Activated naive CD4-positive, alpha-beta T cell treated with anti-CD3 and anti-CD28 coated beads for 36 hours (primary cell): ENCODE measurements at regions not wholly inside any gene's neighbourhood (a gene's known extent, or its start where the extent isn't known, plus 50 kb on each side); places are given as distances from the start of the nearest gene placed in this dataset.
"Not testable (repeated sequence)": the region's sequence is repeated elsewhere in the genome, so short reads cannot be mapped to it uniquely, and the experiment has no call there.

Source experiments
- CTCF ChIA-PET: fragments of 350-600 bp; sonication (Branson Sonifier 250); formaldehyde crosslinking; loops from one replicate; lab custom pipeline; 2021; ENCODE audit warnings: antibody characterized with exemption; lab: Charles Lee
- DNase-seq: peaks from one replicate; pipeline ENCODE4 v3.0.0-alpha.2; 2020
- H3K27ac Mint-ChIP-seq: one replicate; pipeline ENCODE4 v1.8.0; 2021; ENCODE audit warnings: mild to moderate bottlenecking, mixed read lengths
- H3K27me3 Mint-ChIP-seq: one replicate; pipeline ENCODE4 v1.8.0; 2021; ENCODE audit warnings: low read depth, mixed read lengths
- H3K36me3 Mint-ChIP-seq: one replicate; pipeline ENCODE4 v1.8.0; 2021; ENCODE audit warnings: low read depth, mixed read lengths
- H3K4me1 Mint-ChIP-seq: one replicate; pipeline ENCODE4 v1.8.0; 2021; ENCODE audit warnings: low read depth, mixed read lengths
- H3K4me3 Mint-ChIP-seq: one replicate; pipeline ENCODE4 v1.8.0; 2021; ENCODE audit warnings: mild to moderate bottlenecking, moderate library complexity, mixed read lengths
- H3K9me3 Mint-ChIP-seq: one replicate; pipeline ENCODE4 v1.8.0; 2021; ENCODE audit warnings: mixed read lengths
- intact Hi-C: fragments of 100-400 bp; cut with micrococcal nuclease; formaldehyde crosslinking; loops from one replicate; pipeline ENCODE4 v1.15.1; 2023

- CTCF ChIA-PET, result interaction anchor here (0.7 to 1.9 kb wide), 10 partner anchors 25 to 170 kb away, joined by 3 to 7 read pairs (median 4); no protein-coding TSS in a partner anchor
- Mint-ChIP-seq H3K36me3 (no peaks in the 10 kb centered on the region), H3K27ac (no peak overlapping the region), H3K4me3 (no peak overlapping the region), H3K9me3 (no peaks in the 10 kb centered on the region), H3K4me1 (peaks cover 4% of the 10 kb centered on the region), H3K27me3 (peaks cover 17% of the 10 kb centered on the region)
- intact Hi-C loops, result loop anchor here (1.0 to 10.0 kb wide), 7 partner anchors 34 to 691 kb away; partner anchors contain the start of gene RMC1
- DNase-seq, result peak; percentile 35
Observed at GRCh38 chr18:22813648-22814328, 119.3 kb upstream of the RBBP8 start.

GRCh38 chr18:22814329-22814703, 118.8 kb upstream of the RBBP8 start:
- Mint-ChIP-seq H3K27me3 (peaks cover 17% of the 10 kb centered on the region), H3K4me1 (peaks cover 4% of the 10 kb centered on the region), H3K36me3 (no peaks in the 10 kb centered on the region), H3K27ac (no peak overlapping the region), H3K9me3 (no peaks in the 10 kb centered on the region), H3K4me3 (no peak overlapping the region)
- DNase-seq, result no peak
- intact Hi-C loops, result loop anchor here (5.0 to 10.0 kb wide), 5 partner anchors 33 to 690 kb away; partner anchors contain the start of gene RMC1
- CTCF ChIA-PET, result interaction anchor here (0.7 to 1.9 kb wide), 9 partner anchors 60 to 169 kb away, joined by 3 to 7 read pairs (median 4); no protein-coding TSS in a partner anchor

GRCh38 chr18:22816266-22817176, 116.6 kb upstream of the RBBP8 start:
- Mint-ChIP-seq H3K4me1 (peaks cover 4% of the 10 kb centered on the region), H3K27ac (no peak overlapping the region), H3K36me3 (no peaks in the 10 kb centered on the region), H3K27me3 (peaks cover 17% of the 10 kb centered on the region), H3K9me3 (no peaks in the 10 kb centered on the region), H3K4me3 (no peak overlapping the region)
- intact Hi-C loops, result loop anchor here (10.0 kb wide), 2 partner anchors 58 to 688 kb away; partner anchors contain the start of gene RMC1
- CTCF ChIA-PET, result interaction anchor here (0.6 to 1.3 kb wide), 2 partner anchors 14 to 460 kb away, joined by 3 to 5 read pairs; no protein-coding TSS in a partner anchor
- DNase-seq, result no peak

GRCh38 chr18:22817844-22818243, 115.3 kb upstream of the RBBP8 start:
- CTCF ChIA-PET, result interaction anchor here (1.6 kb wide), 1 partner anchor 21 kb away, joined by 4 read pairs; no protein-coding TSS in a partner anchor
- H3K27ac Mint-ChIP-seq, result no peak overlapping the region
- no peaks in the 10 kb centered on the region for H3K36me3 Mint-ChIP-seq
- H3K9me3 Mint-ChIP-seq, result no peaks in the 10 kb centered on the region
- DNase-seq, result no peak
- peaks cover 4% of the 10 kb centered on the region for H3K4me1 Mint-ChIP-seq
- H3K27me3 Mint-ChIP-seq, result peaks cover 7% of the 10 kb centered on the region
- H3K4me3 Mint-ChIP-seq, result no peak overlapping the region
- intact Hi-C loops, result loop anchor here (10.0 kb wide), 2 partner anchors 57 to 687 kb away; partner anchors contain the start of gene RMC1

- intact Hi-C loops, result loop anchor here (10.0 kb wide), 1 partner anchor 413 kb away; no protein-coding TSS in a partner anchor
Observed at GRCh38 chr18:22822024-22822423, 111.1 kb upstream of the RBBP8 start.

GRCh38 chr18:22822841-22823508, 110.2 kb upstream of the RBBP8 start:
- Mint-ChIP-seq H3K27ac (no peak overlapping the region), H3K27me3 (peaks cover 3% of the 10 kb centered on the region), H3K36me3 (no peaks in the 10 kb centered on the region), H3K4me3 (no peak overlapping the region), H3K4me1 (peaks cover 3% of the 10 kb centered on the region), H3K9me3 (no peaks in the 10 kb centered on the region)
- CTCF ChIA-PET, result interaction anchor here (0.6 to 1.1 kb wide), 2 partner anchors 40 to 160 kb away, joined by 3 read pairs; no protein-coding TSS in a partner anchor
- intact Hi-C loops, result loop anchor here (10.0 kb wide), 1 partner anchor 412 kb away; no protein-coding TSS in a partner anchor
- DNase-seq, result no peak

More at GRCh38 chr18:22822024-22822423, 111.1 kb upstream of the RBBP8 start:
- H3K27me3 Mint-ChIP-seq, result no peaks in the 10 kb centered on the region
- no peaks in the 10 kb centered on the region for H3K36me3 Mint-ChIP-seq
- H3K27ac Mint-ChIP-seq, result no peak overlapping the region
- H3K4me1 Mint-ChIP-seq, result no peaks in the 10 kb centered on the region
- no peak overlapping the region for H3K4me3 Mint-ChIP-seq
- no peak for DNase-seq
- CTCF ChIA-PET, result interaction anchor here (2.1 kb wide), 1 partner anchor 17 kb away, joined by 5 read pairs; no protein-coding TSS in a partner anchor
- no peaks in the 10 kb centered on the region for H3K9me3 Mint-ChIP-seq

- intact Hi-C loops, result loop anchor here (10.0 kb wide), 1 partner anchor 408 kb away; no protein-coding TSS in a partner anchor
- no peak for DNase-seq
- Mint-ChIP-seq H3K4me3 (no peak overlapping the region), H3K36me3 (no peaks in the 10 kb centered on the region), H3K27me3 (peaks cover 12% of the 10 kb centered on the region), H3K27ac (no peak overlapping the region), H3K4me1 (peaks cover 16% of the 10 kb centered on the region), H3K9me3 (no peaks in the 10 kb centered on the region)
- CTCF ChIA-PET, result no interaction called here
Observed at GRCh38 chr18:22826726-22827125, 106.4 kb upstream of the RBBP8 start.

- no peaks in the 10 kb centered on the region for H3K9me3 Mint-ChIP-seq
- peaks cover 17% of the 10 kb centered on the region for H3K4me1 Mint-ChIP-seq
- H3K36me3 Mint-ChIP-seq, result no peaks in the 10 kb centered on the region
- H3K4me3 Mint-ChIP-seq, result no peak overlapping the region
- peaks cover 13% of the 10 kb centered on the region for H3K27me3 Mint-ChIP-seq
- no peak for DNase-seq
- intact Hi-C loops, result loop anchor here (10.0 kb wide), 1 partner anchor 408 kb away; no protein-coding TSS in a partner anchor
- H3K27ac Mint-ChIP-seq, result no peak overlapping the region
- CTCF ChIA-PET, result no interaction called here
Observed at GRCh38 chr18:22827216-22827615, 105.9 kb upstream of the RBBP8 start.

- intact Hi-C loops, result loop anchor here (10.0 kb wide), 1 partner anchor 407 kb away; no protein-coding TSS in a partner anchor
- CTCF ChIA-PET, result no interaction called here
- H3K27ac Mint-ChIP-seq, result no peak overlapping the region
- no peak for DNase-seq
- H3K9me3 Mint-ChIP-seq, result no peaks in the 10 kb centered on the region
- peaks cover 18% of the 10 kb centered on the region for H3K27me3 Mint-ChIP-seq
- no peaks in the 10 kb centered on the region for H3K36me3 Mint-ChIP-seq
- no peak overlapping the region for H3K4me3 Mint-ChIP-seq
- H3K4me1 Mint-ChIP-seq, result peaks cover 17% of the 10 kb centered on the region
Observed at GRCh38 chr18:22827741-22828140, 105.4 kb upstream of the RBBP8 start.

GRCh38 chr18:22828171-22828570, 105.0 kb upstream of the RBBP8 start:
- intact Hi-C loops, result loop anchor here (10.0 kb wide), 1 partner anchor 407 kb away; no protein-coding TSS in a partner anchor
- H3K27me3 Mint-ChIP-seq, result peaks cover 18% of the 10 kb centered on the region

GRCh38 chr18:22828583-22828982, 104.5 kb upstream of the RBBP8 start:
- DNase-seq, CTCF ChIA-PET, H3K9me3 Mint-ChIP-seq, H3K4me3 Mint-ChIP-seq, H3K36me3 Mint-ChIP-seq: not testable (repeated sequence)
- Mint-ChIP-seq H3K4me1 (peaks cover 17% of the 10 kb centered on the region), H3K27ac (peak overlapping the region; percentile 46), H3K27me3 (peaks cover 18% of the 10 kb centered on the region)
- intact Hi-C loops, result loop anchor here (10.0 kb wide), 1 partner anchor 406 kb away; no protein-coding TSS in a partner anchor

More at GRCh38 chr18:22828171-22828570, 105.0 kb upstream of the RBBP8 start:
- no peak for DNase-seq
- CTCF ChIA-PET, result no interaction called here
- H3K9me3 Mint-ChIP-seq, result no peaks in the 10 kb centered on the region
- peak overlapping the region; percentile 46 for H3K27ac Mint-ChIP-seq
- H3K36me3 Mint-ChIP-seq, result no peaks in the 10 kb centered on the region
- H3K4me1 Mint-ChIP-seq, result peaks cover 17% of the 10 kb centered on the region
- H3K4me3 Mint-ChIP-seq, result no peak overlapping the region
